ENCODE measurements at regions not wholly inside any gene's neighbourhood (a gene's known extent, or its start where the extent isn't known, plus 50 kb on each side); places are given as distances from the start of the nearest gene placed in this dataset.
"Not testable (repeated sequence)": the region's sequence is repeated elsewhere in the genome, so short reads cannot be mapped to it uniquely, and the experiment has no call there.

GRCh38 chr5:118462276-118462675 is 526.1 kb downstream of the DTWD2 start:
- not testable (repeated sequence) for DNase-seq

- DNase-seq, result no peak
Observed at GRCh38 chr5:118461436-118461835, 526.9 kb downstream of the DTWD2 start.

GRCh38 chr5:118459490-118459889 is 528.9 kb downstream of the DTWD2 start:
- no peak for DNase-seq

GRCh38 chr5:118456085-118456484 is 532.3 kb downstream of the DTWD2 start:
- no peak for DNase-seq

- DNase-seq, result no peak
Observed at GRCh38 chr5:118451697-118452247, 536.6 kb downstream of the DTWD2 start.

GRCh38 chr5:118450554-118451332 is 537.6 kb downstream of the DTWD2 start:
- no peak for DNase-seq

- DNase-seq, result no peak
Observed at GRCh38 chr5:118447350-118447749, 541.0 kb downstream of the DTWD2 start.

GRCh38 chr5:118441956-118442355 is 546.4 kb downstream of the DTWD2 start:
- no peak for DNase-seq

- no peak for DNase-seq
Observed at GRCh38 chr5:118441034-118441433, 547.3 kb downstream of the DTWD2 start.

GRCh38 chr5:118440496-118440895 is 547.9 kb downstream of the DTWD2 start:
- no peak for DNase-seq

GRCh38 chr5:118439831-118440230 is 548.5 kb downstream of the DTWD2 start:
- DNase-seq, result no peak

- no peak for DNase-seq
Observed at GRCh38 chr5:118435131-118435530, 553.2 kb downstream of the DTWD2 start.

- no peak for DNase-seq
Observed at GRCh38 chr5:118434522-118434921, 553.8 kb downstream of the DTWD2 start.

- DNase-seq, result no peak
Observed at GRCh38 chr5:118430076-118430475, 558.3 kb downstream of the DTWD2 start.

GRCh38 chr5:118407958-118408357 is 580.4 kb downstream of the DTWD2 start:
- DNase-seq, result no peak

- DNase-seq, result no peak
Observed at GRCh38 chr5:118405650-118406061, 582.7 kb downstream of the DTWD2 start.

- no peak for DNase-seq
Observed at GRCh38 chr5:118397236-118397635, 591.1 kb downstream of the DTWD2 start.

GRCh38 chr5:118392491-118392890 is 595.9 kb downstream of the DTWD2 start:
- no peak for DNase-seq

GRCh38 chr5:118382931-118383330 is 605.4 kb downstream of the DTWD2 start:
- not testable (repeated sequence) for DNase-seq

- no peak for DNase-seq
Observed at GRCh38 chr5:118379470-118379869, 608.9 kb downstream of the DTWD2 start.

- DNase-seq, result no peak
Observed at GRCh38 chr5:118378959-118379358, 609.4 kb downstream of the DTWD2 start.

- no peak for DNase-seq
Observed at GRCh38 chr5:118377420-118377819, 610.9 kb downstream of the DTWD2 start.

- no peak for DNase-seq
Observed at GRCh38 chr5:118371973-118372831, 616.1 kb downstream of the DTWD2 start.

GRCh38 chr5:118366429-118366828 is 621.9 kb downstream of the DTWD2 start:
- no peak for DNase-seq
